ENCODE measurements at regions not wholly inside any gene's neighbourhood (a gene's known extent, or its start where the extent isn't known, plus 50 kb on each side); places are given as distances from the start of the nearest gene placed in this dataset.

GRCh38 chr2:60336442-60337141, 216.9 kb downstream of the BCL11A start:
- Histone ChIP-seq H2AFZ (ENCODE audit: low read depth, low read length) (no peak overlapping the region), H3K9ac (ENCODE audit: low read depth, low read length) (no peak overlapping the region), H4K20me1 (ENCODE audit: insufficient read depth, low read length) (no peaks in the 10 kb centered on the region), H3K79me2 (ENCODE audit: insufficient read depth, low read length) (no peaks in the 10 kb centered on the region), H3K36me3 (ENCODE audit: insufficient read depth, low read length) (no peaks in the 10 kb centered on the region), H3K27me3 (ENCODE audit: insufficient read depth, low read length, poor library complexity) (no peaks in the 10 kb centered on the region), H3K27ac (ENCODE audit: low read length) (no peak overlapping the region), H3K4me2 (ENCODE audit: insufficient read depth, low read length) (no peak overlapping the region), H3K4me1 (ENCODE audit: insufficient read depth, low read length) (no peaks in the 10 kb centered on the region), H3K9me3 (ENCODE audit: insufficient read depth, low read length, severe bottlenecking) (no peaks in the 10 kb centered on the region), H3K4me3 (ENCODE audit: low read depth in 1 of 2, low read length in 2 of 2) (no peak overlapping the region)
- TF ChIP-seq CTCF (IDR thresholded peaks at IDR 0.05; ENCODE audit: borderline replicate concordance, extremely low read depth, low read length, poor library complexity, severe bottlenecking), result no peak
- TF ChIP-seq EZH2 (IDR thresholded peaks at IDR 0.05; ENCODE audit: borderline replicate concordance, low read depth, low read length, severe bottlenecking), result no peak
- ATAC-seq (ENCODE audit: insufficient read depth, low read depth) (no peak), DNase-seq (no peak)

DNA sequence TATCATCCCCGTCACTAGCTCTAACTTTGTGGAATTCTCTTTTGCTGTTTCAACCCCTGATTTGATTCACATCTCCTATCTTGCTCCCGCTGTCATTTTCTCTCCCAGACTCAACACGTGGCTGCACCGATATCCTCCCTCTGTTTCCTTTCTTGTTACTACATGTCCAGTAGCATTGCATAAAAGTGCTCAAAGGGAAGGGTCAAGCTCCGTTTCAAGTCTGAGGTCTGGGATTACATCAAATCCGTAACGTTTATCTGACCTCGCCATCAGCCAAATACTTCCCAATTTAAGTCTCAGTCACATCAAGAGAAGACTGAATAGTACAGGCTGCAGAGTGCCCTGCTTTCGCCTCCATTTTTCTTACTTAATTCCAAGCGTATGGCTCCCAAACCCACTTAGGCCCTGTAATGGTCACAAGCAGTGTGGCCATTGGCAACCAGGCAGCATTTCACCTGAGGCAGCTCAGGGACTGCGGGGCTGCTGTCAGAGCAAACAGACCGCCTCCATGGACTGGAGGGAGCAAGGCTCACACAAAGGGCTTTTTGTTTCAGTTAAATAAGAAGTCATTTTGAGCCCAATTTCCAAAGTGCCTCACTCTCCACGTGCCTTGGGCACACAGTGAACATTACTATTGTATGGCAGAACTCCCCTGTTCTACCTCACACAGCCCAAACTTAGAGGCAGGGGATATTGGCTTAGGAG, 217.8 kb downstream of the BCL11A start:
- Histone ChIP-seq H3K27ac (ENCODE audit: low read length) (no peak overlapping the region), H3K4me3 (ENCODE audit: low read depth in 1 of 2, low read length in 2 of 2) (no peak overlapping the region), H3K79me2 (ENCODE audit: insufficient read depth, low read length) (no peaks in the 10 kb centered on the region), H3K27me3 (ENCODE audit: insufficient read depth, low read length, poor library complexity) (no peaks in the 10 kb centered on the region), H3K9ac (ENCODE audit: low read depth, low read length) (no peak overlapping the region), H3K4me1 (ENCODE audit: insufficient read depth, low read length) (no peaks in the 10 kb centered on the region), H3K36me3 (ENCODE audit: insufficient read depth, low read length) (no peaks in the 10 kb centered on the region), H3K4me2 (ENCODE audit: insufficient read depth, low read length) (no peak overlapping the region), H4K20me1 (ENCODE audit: insufficient read depth, low read length) (no peaks in the 10 kb centered on the region), H2AFZ (ENCODE audit: low read depth, low read length) (no peak overlapping the region), H3K9me3 (ENCODE audit: insufficient read depth, low read length, severe bottlenecking) (no peaks in the 10 kb centered on the region)
- no peak for DNase-seq
- no peak for ATAC-seq (ENCODE audit: insufficient read depth, low read depth)
- no peak for TF ChIP-seq EZH2 (IDR thresholded peaks at IDR 0.05; ENCODE audit: borderline replicate concordance, low read depth, low read length, severe bottlenecking)
- no peak for TF ChIP-seq CTCF (IDR thresholded peaks at IDR 0.05; ENCODE audit: borderline replicate concordance, extremely low read depth, low read length, poor library complexity, severe bottlenecking)

DNA sequence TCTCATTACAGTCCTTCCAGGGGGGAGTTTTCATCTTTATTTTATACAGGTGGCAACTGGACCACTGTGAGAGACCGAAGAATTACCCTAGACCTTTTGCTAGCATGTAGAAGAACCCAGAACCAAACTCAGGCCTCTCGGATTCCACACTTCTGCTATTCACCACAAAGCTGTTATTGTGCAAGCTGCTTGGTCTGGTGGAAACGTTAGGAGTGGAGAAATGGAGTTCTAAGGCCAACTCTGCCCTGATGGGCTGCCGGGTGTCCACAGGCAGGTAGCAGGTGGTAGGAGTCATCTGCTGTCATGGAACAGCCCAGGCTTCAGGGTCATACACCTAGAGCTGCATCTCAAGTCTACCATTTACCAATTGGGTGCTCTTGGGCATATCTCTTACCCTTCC, 218.8 kb downstream of the BCL11A start:
- Histone ChIP-seq H3K79me2 (ENCODE audit: insufficient read depth, low read length) (no peaks in the 10 kb centered on the region), H3K9me3 (ENCODE audit: insufficient read depth, low read length, severe bottlenecking) (no peaks in the 10 kb centered on the region), H3K27ac (ENCODE audit: low read length) (no peak overlapping the region), H3K4me2 (ENCODE audit: insufficient read depth, low read length) (no peak overlapping the region), H4K20me1 (ENCODE audit: insufficient read depth, low read length) (no peaks in the 10 kb centered on the region), H3K27me3 (ENCODE audit: insufficient read depth, low read length, poor library complexity) (no peaks in the 10 kb centered on the region), H3K4me3 (ENCODE audit: low read depth in 1 of 2, low read length in 2 of 2) (no peak overlapping the region), H3K36me3 (ENCODE audit: insufficient read depth, low read length) (no peaks in the 10 kb centered on the region), H3K4me1 (ENCODE audit: insufficient read depth, low read length) (no peaks in the 10 kb centered on the region), H2AFZ (ENCODE audit: low read depth, low read length) (no peak overlapping the region), H3K9ac (ENCODE audit: low read depth, low read length) (no peak overlapping the region)
- no peak for DNase-seq
- TF ChIP-seq CTCF (IDR thresholded peaks at IDR 0.05; ENCODE audit: borderline replicate concordance, extremely low read depth, low read length, poor library complexity, severe bottlenecking) (no peak), EZH2 (IDR thresholded peaks at IDR 0.05; ENCODE audit: borderline replicate concordance, low read depth, low read length, severe bottlenecking) (no peak)
- ATAC-seq (ENCODE audit: insufficient read depth, low read depth), result no peak
